Stomach (tissue), 8 donors: ENCODE measurements at regions not wholly inside any gene's neighbourhood (a gene's known extent, or its start where the extent isn't known, plus 50 kb on each side); places are given as distances from the start of the nearest gene placed in this dataset.

ENCODE experiments used
- DNase-seq, 2 donors: peaks; one replicate each; pipeline versions ENCODE4 v3.0.0 to v3.0.0-alpha.2; 2013 to 2019
- H3K27ac ChIP-seq, 5 donors: fragments of 200-600 bp in 4 of 5; sonication (generic) in 4 of 5; one replicate each; pipeline ENCODE4 v1.5.1; 2013 to 2019; ENCODE audit warnings: mild to moderate bottlenecking in 1 of 5, moderate library complexity in 1 of 5
- H3K27me3 ChIP-seq, 3 donors: fragments of 200-600 bp; sonication (generic); one replicate each; pipeline ENCODE4 v1.5.1; 2017 to 2019; ENCODE audit warnings: mixed run types in 1 of 3
- H3K36me3 ChIP-seq, 4 donors: fragments of 200-600 bp; sonication (generic); 1 replicate in 3 of 4; 2 replicates in 1 of 4; pipeline ENCODE4 v1.5.1; 2016 to 2019
- H3K4me1 ChIP-seq, 4 donors: fragments of 200-600 bp; sonication (generic); one replicate each; pipeline ENCODE4 v1.5.1; 2016 to 2019
- H3K4me3 ChIP-seq, 4 donors: fragments of 200-600 bp; sonication (generic) in 3 of 4; one replicate each; pipeline ENCODE4 v1.5.1; 2016 to 2019; ENCODE audit warnings: mild to moderate bottlenecking in 1 of 4
- H3K9me3 ChIP-seq, 4 donors: fragments of 200-600 bp; sonication (generic); one replicate each; pipeline ENCODE4 v1.5.1; 2016 to 2019
- CTCF ChIP-seq, 7 experiments: fragments of 450-650 bp in 4 of 7; fragments of 200-600 bp in 3 of 7; sonication (generic) in 3 of 7; IDR thresholded peaks; one replicate each; pipeline ENCODE4 v1.5.1; 2016 to 2019; ENCODE audit warnings: antibody characterized with exemption in 7 of 7, control low read depth in 2 of 7, mild to moderate bottlenecking in 1 of 7
- EP300 ChIP-seq: sonication (generic); formaldehyde crosslinking; IDR thresholded peaks from one replicate; pipeline ENCODE4 v1.6.1; 2017; ENCODE audit warnings: antibody characterized with exemption
- POLR2A ChIP-seq, 4 donors: fragments of 450-650 bp; IDR thresholded peaks; one replicate each; pipeline ENCODE4 v1.6.1; 2016; ENCODE audit warnings: antibody characterized with exemption in 4 of 4, control low read depth in 2 of 4, mild to moderate bottlenecking in 1 of 4, moderate library complexity in 1 of 4
- POLR2AphosphoS5 ChIP-seq, 3 donors: sonication (generic); formaldehyde crosslinking; IDR thresholded peaks; one replicate each; pipeline ENCODE4 v1.6.1; 2016; ENCODE audit warnings: antibody characterized with exemption in 3 of 3
- WGBS, 5 donors: extraction: QIAGEN DNeasy Blood & Tissue Kit in 3 of 5; methylation state at CpG; one replicate each; pipeline versions ENCODE4 v1.1.5 to v1.1.7; 2013 to 2018; 5-methylcytosine and 5-hydroxymethylcytosine counted together
- intact Hi-C: fragments of 100-400 bp; cut with DNase I; formaldehyde crosslinking; loops from one replicate; pipeline ENCODE4 v1.15.1; 2023; ENCODE audit warnings: low total_unique reads
- donor health status: healthy with polysubstance abuse.
- donor health status: Bipolar disorder and iron deficiency.
- donor health status: healthy.

GRCh38 chr10:113434315-113434714, 118.5 kb upstream of the HABP2 start:
- intact Hi-C loops, result no loop called here
- Histone ChIP-seq H3K36me3 (no peaks in the 10 kb centered on the region), H3K4me3 (no peak overlapping the region), H3K27me3 (no peaks in the 10 kb centered on the region), H3K27ac (no peak overlapping the region), H3K9me3 (peaks cover 0 to 4% (median 2%) of the 10 kb centered on the region in 4 donors), H3K4me1 (peaks cover 0 to 6% (median 0%) of the 10 kb centered on the region in 4 donors)
- TF ChIP-seq POLR2AphosphoS5 (IDR thresholded peaks at IDR 0.05) (peak in 1 of 3 donors; percentile 18), POLR2A (IDR thresholded peaks at IDR 0.05) (no peak)
- DNase-seq, result no peak
- WGBS, 5 donors, result 40 to 57% (median 56%) methylated on average over 3 of the region's 3 CpGs

- DNase-seq, result no peak
- Histone ChIP-seq H3K9me3 (peaks cover 0 to 4% (median 2%) of the 10 kb centered on the region in 4 donors), H3K27me3 (no peaks in the 10 kb centered on the region), H3K27ac (peak overlapping the region in 1 of 5 donors; percentile 3), H3K4me1 (peaks cover 0 to 6% (median 0%) of the 10 kb centered on the region in 4 donors), H3K36me3 (no peaks in the 10 kb centered on the region), H3K4me3 (no peak overlapping the region)
- intact Hi-C loops, result no loop called here
- 92 to 98% (median 96%) methylated on average over 2 of the region's 2 CpGs for WGBS, 5 donors
- no peak for TF ChIP-seq CTCF (IDR thresholded peaks at IDR 0.05)
- TF ChIP-seq POLR2AphosphoS5 (IDR thresholded peaks at IDR 0.05), result no peak
- TF ChIP-seq POLR2A (IDR thresholded peaks at IDR 0.05), result no peak
- TF ChIP-seq EP300, result no peak
These were observed 117.9 kb upstream of the HABP2 start for GRCh38 chr10:113434950-113435349.

- no peak overlapping the region for H3K4me3 ChIP-seq
- DNase-seq, result no peak
- peaks cover 0 to under 1% (median 0%) of the 10 kb centered on the region in 4 donors for H3K9me3 ChIP-seq
- TF ChIP-seq POLR2A (IDR thresholded peaks at IDR 0.05) (no peak), CTCF (IDR thresholded peaks at IDR 0.05) (no peak), EP300 (no peak), POLR2AphosphoS5 (IDR thresholded peaks at IDR 0.05) (no peak)
- no peak overlapping the region for H3K27ac ChIP-seq
- H3K27me3 ChIP-seq, result no peaks in the 10 kb centered on the region
- 82 to 94% (median 90%) methylated on average over 2 of the region's 2 CpGs for WGBS, 5 donors
- H3K4me1 ChIP-seq, result peaks cover 0 to 6% (median 0%) of the 10 kb centered on the region in 4 donors
- no peaks in the 10 kb centered on the region for H3K36me3 ChIP-seq
- intact Hi-C loops, result no loop called here
These were observed 117.0 kb upstream of the HABP2 start for GRCh38 chr10:113435881-113436280.

GRCh38 chr10:113436851-113437250, 116.0 kb upstream of the HABP2 start:
- TF ChIP-seq CTCF (IDR thresholded peaks at IDR 0.05) (no peak), POLR2A (IDR thresholded peaks at IDR 0.05) (no peak), EP300 (no peak), POLR2AphosphoS5 (IDR thresholded peaks at IDR 0.05) (no peak)
- no peak overlapping the region for H3K27ac ChIP-seq

GRCh38 chr10:113438652-113439051, 114.2 kb upstream of the HABP2 start:
- no peak for DNase-seq
- no peak for TF ChIP-seq EP300
- no peak for TF ChIP-seq POLR2AphosphoS5 (IDR thresholded peaks at IDR 0.05)
- TF ChIP-seq POLR2A (IDR thresholded peaks at IDR 0.05), result no peak
- TF ChIP-seq CTCF (IDR thresholded peaks at IDR 0.05), result no peak
- peaks cover 0 to 8% (median 0%) of the 10 kb centered on the region in 4 donors for H3K4me1 ChIP-seq
- no peaks in the 10 kb centered on the region for H3K27me3 ChIP-seq
- no peak overlapping the region for H3K27ac ChIP-seq
- H3K9me3 ChIP-seq, result no peaks in the 10 kb centered on the region
- no peak overlapping the region for H3K4me3 ChIP-seq
- intact Hi-C loops, result no loop called here
- 84 to 95% (median 88%) methylated on average over 2 of the region's 2 CpGs for WGBS, 5 donors
- no peaks in the 10 kb centered on the region for H3K36me3 ChIP-seq

More at GRCh38 chr10:113436851-113437250, 116.0 kb upstream of the HABP2 start:
- 70 to 79% (median 73%) methylated on average over 4 of the region's 4 CpGs for WGBS, 5 donors
- peaks cover 0 to 6% (median 0%) of the 10 kb centered on the region in 4 donors for H3K4me1 ChIP-seq
- H3K9me3 ChIP-seq, result no peaks in the 10 kb centered on the region
- intact Hi-C loops, result no loop called here
- H3K27me3 ChIP-seq, result no peaks in the 10 kb centered on the region
- DNase-seq, result no peak
- no peaks in the 10 kb centered on the region for H3K36me3 ChIP-seq
- H3K4me3 ChIP-seq, result no peak overlapping the region
